Endodermal cell (in vitro differentiated cells): ENCODE measurements at regions not wholly inside any gene's neighbourhood (a gene's known extent, or its start where the extent isn't known, plus 50 kb on each side); places are given as distances from the start of the nearest gene placed in this dataset.

Source experiments
- DNase-seq: peaks from one replicate; pipeline ENCODE4 v3.0.0-alpha.2; 2017
- H3K27ac ChIP-seq: 2 replicates; pipeline ENCODE4 v1.5.1; 2013; ENCODE audit warnings: mild to moderate bottlenecking, low read depth, low read length, moderate library complexity
- H3K27me3 ChIP-seq: 2 replicates; pipeline ENCODE4 v1.6.1; 2013; ENCODE audit warnings: mild to moderate bottlenecking, low read length, moderate library complexity; ENCODE audit not compliant: insufficient read depth, control insufficient read depth, poor library complexity, severe bottlenecking
- H3K36me3 ChIP-seq: 2 replicates; pipeline ENCODE4 v1.7.0; 2013; ENCODE audit warnings: mild to moderate bottlenecking, low read length, moderate library complexity; ENCODE audit not compliant: control insufficient read depth, insufficient read depth
- H3K4me1 ChIP-seq: one replicate; pipeline ENCODE4 v1.7.0; 2013; ENCODE audit warnings: low read length; ENCODE audit not compliant: control insufficient read depth, insufficient read depth
- H3K4me3 ChIP-seq: 2 replicates; pipeline ENCODE4 v1.5.1; 2013; ENCODE audit warnings: mild to moderate bottlenecking, low read length, moderate library complexity
- H3K9ac ChIP-seq: 2 replicates; pipeline ENCODE4 v1.6.1; 2013; ENCODE audit warnings: mild to moderate bottlenecking, low read length, moderate library complexity; ENCODE audit not compliant: poor library complexity, severe bottlenecking; ENCODE audit errors: extremely low read depth
- H3K9me3 ChIP-seq: 2 replicates; pipeline ENCODE4 v1.6.1; 2013; ENCODE audit warnings: mild to moderate bottlenecking, low read length, moderate library complexity; ENCODE audit not compliant: control insufficient read depth
- H3K27ac Mint-ChIP-seq: 2 replicates; pipeline ENCODE4 v1.8.0; 2020; ENCODE audit warnings: mixed read lengths
- H3K27me3 Mint-ChIP-seq: 2 replicates; pipeline ENCODE4 v1.8.0; 2021; ENCODE audit warnings: mild to moderate bottlenecking, mixed read lengths; ENCODE audit not compliant: insufficient read depth
- H3K36me3 Mint-ChIP-seq: 2 replicates; pipeline ENCODE4 v1.8.0; 2020; ENCODE audit warnings: low read depth, mixed read lengths
- H3K4me1 Mint-ChIP-seq: 2 replicates; pipeline ENCODE4 v1.8.0; 2020; ENCODE audit warnings: mixed read lengths
- H3K4me3 Mint-ChIP-seq: 2 replicates; pipeline ENCODE4 v1.8.0; 2020; ENCODE audit warnings: mild to moderate bottlenecking, moderate library complexity, mixed read lengths
- H3K9me3 Mint-ChIP-seq: 2 replicates; pipeline ENCODE4 v1.8.0; 2020; ENCODE audit warnings: mild to moderate bottlenecking, mixed read lengths
- WGBS, 2 experiments: methylation state at CpG; one replicate each; pipeline versions ENCODE4 v1.1.5 to v1.1.7; 2013; ENCODE audit warnings: missing lambda C conversion rate in 2 of 2, mixed read lengths in 1 of 2; ENCODE audit not compliant: insufficient coverage in 1 of 2, insufficient read length in 1 of 2; 5-methylcytosine and 5-hydroxymethylcytosine counted together
- TF ChIP-seq, protein P1 (sequence below): fragments of 200-600 bp; sonication (generic); conservative IDR thresholded peaks from 2 replicates; pipeline ENCODE4 v1.5.0; 2021; ENCODE audit warnings: antibody characterized with exemption, mild to moderate bottlenecking

DNA sequence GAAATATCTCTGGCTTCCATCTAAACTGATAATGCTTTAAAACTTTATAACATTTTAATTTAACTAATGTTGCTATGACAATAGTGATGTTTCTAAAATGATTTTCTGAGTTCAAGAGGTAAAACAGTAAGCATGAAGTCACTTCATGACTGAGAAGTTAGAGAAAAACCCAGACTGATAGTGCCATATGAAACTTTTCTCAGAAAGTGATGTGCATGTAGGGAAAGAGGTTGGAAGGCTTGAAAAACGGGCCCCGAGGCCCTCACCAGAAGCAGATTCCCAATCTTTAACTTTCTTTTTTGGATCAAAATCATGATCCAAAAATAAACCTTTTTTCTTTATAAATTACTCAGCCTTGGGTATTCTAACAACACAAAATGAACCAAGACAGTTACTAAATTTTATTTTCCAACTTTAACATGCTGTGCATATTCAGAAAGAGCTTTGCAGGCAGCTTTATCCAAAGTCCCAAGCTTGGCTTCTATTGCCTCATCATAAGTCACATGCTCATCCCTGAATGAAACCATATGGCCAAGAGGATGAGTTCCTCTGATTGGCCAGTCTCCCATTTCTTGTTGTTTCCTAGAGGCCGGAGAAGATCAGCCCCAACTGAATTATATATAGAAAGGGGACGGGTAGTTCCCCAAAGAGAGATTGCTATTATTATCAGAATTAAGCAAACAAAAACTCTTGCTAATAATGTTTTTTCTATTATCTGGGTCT, 357.6 kb upstream of the SALL1 start:
- Histone ChIP-seq H3K4me1 (no peaks in the 10 kb centered on the region), H3K4me3 (no peak overlapping the region), H3K27me3 (no peaks in the 10 kb centered on the region), H3K36me3 (no peaks in the 10 kb centered on the region), H3K9ac (no peak overlapping the region), H3K9me3 (peaks cover 21% of the 10 kb centered on the region), H3K27ac (no peak overlapping the region)
- no peak overlapping the region for H3K27ac Mint-ChIP-seq
- WGBS, 2 experiments = 87 to 90% methylated on average over 2 to 4 of the region's 4 CpGs
- no peaks in the 10 kb centered on the region for H3K27me3 Mint-ChIP-seq
- H3K4me3 Mint-ChIP-seq = no peak overlapping the region
- no peaks in the 10 kb centered on the region for H3K4me1 Mint-ChIP-seq
- peaks cover 23% of the 10 kb centered on the region for H3K9me3 Mint-ChIP-seq
- no peak for DNase-seq
- TF ChIP-seq, protein P1, sequence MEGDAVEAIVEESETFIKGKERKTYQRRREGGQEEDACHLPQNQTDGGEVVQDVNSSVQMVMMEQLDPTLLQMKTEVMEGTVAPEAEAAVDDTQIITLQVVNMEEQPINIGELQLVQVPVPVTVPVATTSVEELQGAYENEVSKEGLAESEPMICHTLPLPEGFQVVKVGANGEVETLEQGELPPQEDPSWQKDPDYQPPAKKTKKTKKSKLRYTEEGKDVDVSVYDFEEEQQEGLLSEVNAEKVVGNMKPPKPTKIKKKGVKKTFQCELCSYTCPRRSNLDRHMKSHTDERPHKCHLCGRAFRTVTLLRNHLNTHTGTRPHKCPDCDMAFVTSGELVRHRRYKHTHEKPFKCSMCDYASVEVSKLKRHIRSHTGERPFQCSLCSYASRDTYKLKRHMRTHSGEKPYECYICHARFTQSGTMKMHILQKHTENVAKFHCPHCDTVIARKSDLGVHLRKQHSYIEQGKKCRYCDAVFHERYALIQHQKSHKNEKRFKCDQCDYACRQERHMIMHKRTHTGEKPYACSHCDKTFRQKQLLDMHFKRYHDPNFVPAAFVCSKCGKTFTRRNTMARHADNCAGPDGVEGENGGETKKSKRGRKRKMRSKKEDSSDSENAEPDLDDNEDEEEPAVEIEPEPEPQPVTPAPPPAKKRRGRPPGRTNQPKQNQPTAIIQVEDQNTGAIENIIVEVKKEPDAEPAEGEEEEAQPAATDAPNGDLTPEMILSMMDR = no peak
- no peaks in the 10 kb centered on the region for H3K36me3 Mint-ChIP-seq

DNA sequence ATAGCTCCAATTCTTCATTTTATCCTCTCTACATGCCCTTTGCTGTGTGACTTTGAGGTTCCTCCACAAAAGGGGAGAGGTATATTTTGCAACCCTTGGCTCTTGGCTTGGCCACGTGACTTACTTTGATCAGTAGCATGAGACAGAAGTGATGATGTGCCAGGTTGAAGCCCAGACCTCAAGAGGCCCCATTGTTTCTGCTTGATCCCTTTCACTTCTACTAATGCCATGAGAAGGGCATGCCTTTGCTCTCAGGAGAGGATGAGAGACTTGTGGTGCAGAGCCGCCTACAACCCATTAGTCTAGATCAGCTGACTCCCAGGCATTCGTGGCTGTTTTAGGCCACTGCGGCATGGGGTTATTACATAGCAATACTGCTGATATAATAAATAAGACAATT, 356.2 kb upstream of the SALL1 start:
- Mint-ChIP-seq H3K4me1 (no peaks in the 10 kb centered on the region), H3K27me3 (no peaks in the 10 kb centered on the region), H3K36me3 (no peaks in the 10 kb centered on the region), H3K4me3 (no peak overlapping the region), H3K27ac (no peak overlapping the region), H3K9me3 (peaks cover 17% of the 10 kb centered on the region)
- Histone ChIP-seq H3K27ac (no peak overlapping the region), H3K9ac (no peak overlapping the region), H3K27me3 (no peaks in the 10 kb centered on the region), H3K4me3 (no peak overlapping the region), H3K9me3 (peaks cover 21% of the 10 kb centered on the region), H3K4me1 (no peaks in the 10 kb centered on the region), H3K36me3 (no peaks in the 10 kb centered on the region)
- TF ChIP-seq, protein P1 = no peak
- 92% methylated on average over 3 of the region's 4 CpGs; no CpG with 5 or more reads in 1 of the 2 experiments for WGBS, 2 experiments
- no peak for DNase-seq

DNA sequence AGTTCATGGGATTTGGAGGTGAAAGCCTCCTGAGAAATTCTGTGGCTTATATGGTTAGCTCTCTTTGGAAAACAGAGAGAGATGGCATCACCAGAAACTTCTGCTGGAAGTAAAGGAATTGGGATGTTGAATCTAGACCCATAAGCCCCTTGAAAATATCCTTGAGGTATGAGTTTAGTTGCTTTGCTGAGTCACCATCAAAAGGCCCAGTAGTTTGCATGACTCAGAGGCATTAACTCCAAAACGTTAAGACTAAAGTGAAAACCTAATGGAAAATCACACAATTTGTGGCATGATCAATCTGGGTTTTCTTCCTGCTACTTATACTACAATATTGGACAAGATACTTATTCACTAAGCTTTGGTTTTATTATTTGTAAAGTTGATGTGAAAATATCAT, 349.2 kb upstream of the SALL1 start:
- H3K9me3 ChIP-seq = peaks cover 4% of the 10 kb centered on the region

More for the DNA sequence above, 349.2 kb upstream of the SALL1 start:
- Mint-ChIP-seq H3K27ac (no peak overlapping the region), H3K4me1 (peaks cover 4% of the 10 kb centered on the region), H3K9me3 (no peaks in the 10 kb centered on the region), H3K4me3 (no peak overlapping the region), H3K36me3 (no peaks in the 10 kb centered on the region), H3K27me3 (no peaks in the 10 kb centered on the region)
- WGBS, 2 experiments = 75 to 78% methylated on average over 1 of the region's 1 CpG
- Histone ChIP-seq H3K27ac (no peak overlapping the region), H3K4me3 (no peak overlapping the region), H3K27me3 (no peaks in the 10 kb centered on the region), H3K4me1 (no peaks in the 10 kb centered on the region), H3K9ac (no peak overlapping the region), H3K36me3 (no peaks in the 10 kb centered on the region)
- DNase-seq = no peak
- TF ChIP-seq, protein P1 = no peak
